ENCODE measurements at regions not wholly inside any gene's neighbourhood (a gene's known extent, or its start where the extent isn't known, plus 50 kb on each side); places are given as distances from the start of the nearest gene placed in this dataset.

DNA sequence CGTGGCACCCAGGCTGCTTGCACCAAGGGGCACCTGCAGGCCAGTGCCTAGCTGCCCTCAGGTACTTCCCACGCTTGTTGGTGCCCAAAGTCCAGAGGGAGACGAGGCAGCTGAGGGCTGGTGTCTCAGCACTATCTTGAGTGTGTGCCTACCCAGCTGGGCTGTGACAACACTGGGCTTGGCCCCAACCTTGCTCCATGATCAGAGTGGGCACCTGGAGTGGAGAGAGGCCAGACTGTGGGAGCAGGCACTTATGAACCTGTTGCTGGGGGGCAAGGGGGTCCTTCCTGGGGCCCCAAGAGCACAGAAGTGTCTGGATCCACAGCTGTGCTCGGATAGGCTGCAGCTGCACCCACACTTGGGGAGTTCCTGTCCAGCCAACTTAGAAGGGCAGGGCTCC is 314.7 kb downstream of the KCNJ2 start:
- no peak overlapping the region for H3K4me3 ChIP-seq (ENCODE audit: low read length, poor library complexity, severe bottlenecking)
- H2AFZ ChIP-seq (ENCODE audit: low read length): no peak overlapping the region
- no peak overlapping the region for H3K9ac ChIP-seq (ENCODE audit: low read depth, low read length, poor library complexity, severe bottlenecking)
- peaks cover 8% of the 10 kb centered on the region; the same call in 1 of the 2 replicates for H3K9me3 ChIP-seq (ENCODE audit: insufficient read depth, low read depth, low read length)
- H3K9me2 ChIP-seq (replicated peaks; ENCODE audit: low read depth, low read length): no peaks in the 10 kb centered on the region
- no peaks in the 10 kb centered on the region for H4K20me1 ChIP-seq (ENCODE audit: insufficient read depth, low read length, poor library complexity, severe bottlenecking)
- H3K4me2 ChIP-seq (ENCODE audit: low read depth, low read length, poor library complexity, severe bottlenecking): no peak overlapping the region
- H3K36me3 ChIP-seq (ENCODE audit: insufficient read depth, low read length): no peaks in the 10 kb centered on the region
- TF ChIP-seq, protein P1, sequence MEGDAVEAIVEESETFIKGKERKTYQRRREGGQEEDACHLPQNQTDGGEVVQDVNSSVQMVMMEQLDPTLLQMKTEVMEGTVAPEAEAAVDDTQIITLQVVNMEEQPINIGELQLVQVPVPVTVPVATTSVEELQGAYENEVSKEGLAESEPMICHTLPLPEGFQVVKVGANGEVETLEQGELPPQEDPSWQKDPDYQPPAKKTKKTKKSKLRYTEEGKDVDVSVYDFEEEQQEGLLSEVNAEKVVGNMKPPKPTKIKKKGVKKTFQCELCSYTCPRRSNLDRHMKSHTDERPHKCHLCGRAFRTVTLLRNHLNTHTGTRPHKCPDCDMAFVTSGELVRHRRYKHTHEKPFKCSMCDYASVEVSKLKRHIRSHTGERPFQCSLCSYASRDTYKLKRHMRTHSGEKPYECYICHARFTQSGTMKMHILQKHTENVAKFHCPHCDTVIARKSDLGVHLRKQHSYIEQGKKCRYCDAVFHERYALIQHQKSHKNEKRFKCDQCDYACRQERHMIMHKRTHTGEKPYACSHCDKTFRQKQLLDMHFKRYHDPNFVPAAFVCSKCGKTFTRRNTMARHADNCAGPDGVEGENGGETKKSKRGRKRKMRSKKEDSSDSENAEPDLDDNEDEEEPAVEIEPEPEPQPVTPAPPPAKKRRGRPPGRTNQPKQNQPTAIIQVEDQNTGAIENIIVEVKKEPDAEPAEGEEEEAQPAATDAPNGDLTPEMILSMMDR (conservative IDR thresholded peaks at IDR 0.05; ENCODE audit: low read length): no peak
- TF ChIP-seq EZH2phosphoT487 (IDR thresholded peaks at IDR 0.05; ENCODE audit: borderline replicate concordance): no peak
- H3K4me1 ChIP-seq (ENCODE audit: insufficient read depth, low read length, poor library complexity, severe bottlenecking): no peaks in the 10 kb centered on the region
- H3F3A ChIP-seq (ENCODE audit: low read depth): no peaks in the 10 kb centered on the region
- H3K79me2 ChIP-seq (ENCODE audit: insufficient read depth, low read length): no peaks in the 10 kb centered on the region
- H3K27me3 ChIP-seq (ENCODE audit: insufficient read depth, low read length, poor library complexity, severe bottlenecking): no peaks in the 10 kb centered on the region

DNA sequence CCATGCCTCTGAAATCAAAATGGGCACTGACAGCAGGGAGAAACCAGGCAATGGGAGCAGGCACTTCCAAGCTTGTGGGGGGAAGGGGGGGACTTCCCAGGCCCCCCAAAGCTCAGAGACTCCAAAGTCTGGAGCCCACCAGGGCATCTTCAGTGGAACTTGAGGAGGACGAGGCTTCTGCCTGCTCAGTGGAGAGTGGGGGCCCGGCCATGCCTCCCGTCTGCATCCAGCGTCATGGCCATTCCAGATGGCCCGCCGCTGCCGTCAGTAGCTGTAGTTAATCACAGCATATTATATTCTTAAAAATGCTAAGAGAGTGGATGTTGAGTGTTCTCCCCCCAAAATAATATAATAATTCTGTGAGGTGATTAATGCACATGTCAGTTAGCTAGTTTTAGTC is 315.2 kb downstream of the KCNJ2 start:
- peaks cover 8% of the 10 kb centered on the region; the same call in 1 of the 2 replicates for H3K9me3 ChIP-seq (ENCODE audit: insufficient read depth, low read depth, low read length)

DNA sequence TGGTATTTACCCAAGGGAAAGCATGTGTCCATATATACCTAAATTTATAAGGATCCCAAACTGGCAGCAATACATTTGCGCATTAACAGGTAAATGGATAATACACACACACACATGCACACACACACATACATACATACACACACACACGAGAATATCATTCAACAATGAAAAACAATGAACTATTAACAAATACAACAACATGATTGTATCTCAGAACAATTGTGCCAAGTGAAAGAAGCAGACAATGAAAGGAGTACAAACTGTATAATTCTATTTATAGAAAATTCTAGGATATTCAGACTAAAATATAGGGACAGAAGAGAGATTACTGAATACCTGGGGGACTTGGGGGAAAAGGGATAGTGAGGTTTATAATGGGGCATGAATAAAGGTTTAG is 323.0 kb downstream of the KCNJ2 start:
- Histone ChIP-seq H4K20me1 (ENCODE audit: insufficient read depth, low read length, poor library complexity, severe bottlenecking) (no peaks in the 10 kb centered on the region), H3K9ac (ENCODE audit: low read depth, low read length, poor library complexity, severe bottlenecking) (no peak overlapping the region), H3K27me3 (ENCODE audit: insufficient read depth, low read length, poor library complexity, severe bottlenecking) (no peaks in the 10 kb centered on the region), H3K4me3 (ENCODE audit: low read length, poor library complexity, severe bottlenecking) (no peak overlapping the region), H3F3A (ENCODE audit: low read depth) (no peaks in the 10 kb centered on the region), H3K79me2 (ENCODE audit: insufficient read depth, low read length) (no peaks in the 10 kb centered on the region), H3K36me3 (ENCODE audit: insufficient read depth, low read length) (no peaks in the 10 kb centered on the region), H3K4me1 (ENCODE audit: insufficient read depth, low read length, poor library complexity, severe bottlenecking) (no peaks in the 10 kb centered on the region), H3K9me2 (replicated peaks; ENCODE audit: low read depth, low read length) (no peaks in the 10 kb centered on the region), H2AFZ (ENCODE audit: low read length) (no peak overlapping the region), H3K4me2 (ENCODE audit: low read depth, low read length, poor library complexity, severe bottlenecking) (no peak overlapping the region), H3K9me3 (ENCODE audit: insufficient read depth, low read depth, low read length) (no peaks in the 10 kb centered on the region)
- TF ChIP-seq, protein P1 (conservative IDR thresholded peaks at IDR 0.05; ENCODE audit: low read length): no peak
- no peak for TF ChIP-seq EZH2phosphoT487 (IDR thresholded peaks at IDR 0.05; ENCODE audit: borderline replicate concordance)

More for the DNA sequence above, 315.2 kb downstream of the KCNJ2 start:
- TF ChIP-seq, protein P1 (conservative IDR thresholded peaks at IDR 0.05; ENCODE audit: low read length): no peak
- no peak for TF ChIP-seq EZH2phosphoT487 (IDR thresholded peaks at IDR 0.05; ENCODE audit: borderline replicate concordance)
- Histone ChIP-seq H4K20me1 (ENCODE audit: insufficient read depth, low read length, poor library complexity, severe bottlenecking) (no peaks in the 10 kb centered on the region), H3F3A (ENCODE audit: low read depth) (no peaks in the 10 kb centered on the region), H3K4me2 (ENCODE audit: low read depth, low read length, poor library complexity, severe bottlenecking) (no peak overlapping the region), H2AFZ (ENCODE audit: low read length) (no peak overlapping the region), H3K36me3 (ENCODE audit: insufficient read depth, low read length) (no peaks in the 10 kb centered on the region), H3K27me3 (ENCODE audit: insufficient read depth, low read length, poor library complexity, severe bottlenecking) (no peaks in the 10 kb centered on the region), H3K9me2 (replicated peaks; ENCODE audit: low read depth, low read length) (no peaks in the 10 kb centered on the region), H3K4me3 (ENCODE audit: low read length, poor library complexity, severe bottlenecking) (no peak overlapping the region), H3K9ac (ENCODE audit: low read depth, low read length, poor library complexity, severe bottlenecking) (no peak overlapping the region), H3K4me1 (ENCODE audit: insufficient read depth, low read length, poor library complexity, severe bottlenecking) (no peaks in the 10 kb centered on the region), H3K79me2 (ENCODE audit: insufficient read depth, low read length) (no peaks in the 10 kb centered on the region)

Measured in Loucy (cell line).